WTC11 (cell line): ENCODE measurements at regions not wholly inside any gene's neighbourhood (a gene's known extent, or its start where the extent isn't known, plus 50 kb on each side); places are given as distances from the start of the nearest gene placed in this dataset.

Experiments used
- ATAC-seq: fragments of 200-7000 bp; cut with Tn5 transposase; 2 replicates; pipeline ENCODE4 v1.10.0; 2021; ENCODE audit warnings: mild to moderate bottlenecking, moderate library complexity
- CTCF ChIA-PET: fragments of 300-600 bp; sonication (Branson Sonifier 250); formaldehyde crosslinking; loops from one replicate; lab custom pipeline; 2021; ENCODE audit warnings: antibody characterized with exemption; lab: Charles Lee
- POLR2A ChIA-PET: fragments of 350-600 bp; sonication (Branson Sonifier 250); formaldehyde crosslinking; loops from one replicate; lab custom pipeline; 2021; ENCODE audit warnings: antibody characterized with exemption; lab: Charles Lee
- DNase-seq: peaks from one replicate; pipeline ENCODE4 v3.0.0; 2021; ENCODE audit warnings: low spot score
- H3K27ac Mint-ChIP-seq: 2 replicates; pipeline ENCODE4 v1.8.0; 2021; ENCODE audit warnings: mixed read lengths
- H3K27me3 Mint-ChIP-seq: 2 replicates; pipeline ENCODE4 v1.8.0; 2021; ENCODE audit warnings: low read depth, mild to moderate bottlenecking, moderate library complexity, mixed read lengths
- H3K36me3 Mint-ChIP-seq: 2 replicates; pipeline ENCODE4 v1.8.0; 2021; ENCODE audit warnings: mixed read lengths
- H3K4me1 Mint-ChIP-seq: 2 replicates; pipeline ENCODE4 v1.8.0; 2022; ENCODE audit warnings: mixed read lengths
- H3K4me3 Mint-ChIP-seq: 2 replicates; pipeline ENCODE4 v1.8.0; 2021; ENCODE audit warnings: mild to moderate bottlenecking, moderate library complexity, mixed read lengths
- H3K9me3 Mint-ChIP-seq: 2 replicates; pipeline ENCODE4 v1.8.0; 2021; ENCODE audit warnings: mixed read lengths
- AFF4 ChIP-seq: sonication (generic); formaldehyde crosslinking; IDR thresholded peaks from 2 replicates; pipeline ENCODE4 v1.8.1; 2023; ENCODE audit warnings: mild to moderate bottlenecking, missing genetic modification reagents, borderline replicate concordance
- CBFB ChIP-seq: sonication (generic); formaldehyde crosslinking; IDR thresholded peaks from 2 replicates; pipeline ENCODE4 v1.8.1; 2022; ENCODE audit warnings: mild to moderate bottlenecking, low read depth, missing genetic modification reagents
- ESRRA ChIP-seq: sonication (generic); formaldehyde crosslinking; IDR thresholded peaks from 2 replicates; pipeline ENCODE4 v1.8.1; 2022; ENCODE audit warnings: mild to moderate bottlenecking, missing genetic modification reagents, borderline replicate concordance
- ETV6 ChIP-seq: sonication (generic); formaldehyde crosslinking; IDR thresholded peaks from 2 replicates; pipeline ENCODE4 v1.8.1; 2022; ENCODE audit warnings: mild to moderate bottlenecking, missing genetic modification reagents
- FOXJ3 ChIP-seq: sonication (generic); formaldehyde crosslinking; IDR thresholded peaks from 2 replicates; pipeline ENCODE4 v1.9.0; 2021; ENCODE audit warnings: missing genetic modification reagents, mild to moderate bottlenecking, borderline replicate concordance
- GABPB1 ChIP-seq: sonication (generic); formaldehyde crosslinking; IDR thresholded peaks from 2 replicates; pipeline ENCODE4 v1.8.1; 2023; ENCODE audit warnings: mild to moderate bottlenecking, missing genetic modification reagents
- GTF2I ChIP-seq: fragments of 250-450 bp; sonication (Bioruptor Pico); conservative IDR thresholded peaks from 2 replicates; pipeline ENCODE4 v1.4.0; 2021; ENCODE audit warnings: mild to moderate bottlenecking
- KAT7 ChIP-seq: sonication (generic); formaldehyde crosslinking; IDR thresholded peaks from 2 replicates; pipeline ENCODE4 v1.8.1; 2023; ENCODE audit warnings: missing genetic modification reagents, mild to moderate bottlenecking, borderline replicate concordance
- MAX ChIP-seq: sonication (generic); formaldehyde crosslinking; IDR thresholded peaks from 2 replicates; pipeline ENCODE4 v1.8.0; 2022; ENCODE audit warnings: mild to moderate bottlenecking, missing genetic modification reagents
- NR2C2 ChIP-seq: sonication (generic); formaldehyde crosslinking; IDR thresholded peaks from 2 replicates; pipeline ENCODE4 v1.8.0; 2022; ENCODE audit warnings: mild to moderate bottlenecking, missing genetic modification reagents
- STAT6 ChIP-seq: sonication (generic); formaldehyde crosslinking; conservative IDR thresholded peaks from 2 replicates; pipeline ENCODE4 v1.8.1; 2023; ENCODE audit warnings: mild to moderate bottlenecking, low read depth, missing genetic modification reagents, moderate library complexity
- ZNF423 ChIP-seq: fragments of 250-450 bp; sonication (Bioruptor Pico); IDR thresholded peaks from 2 replicates; pipeline ENCODE4 v2.1.2; 2022; ENCODE audit warnings: mild to moderate bottlenecking, moderate library complexity
- ZNF425 ChIP-seq: fragments of 250-450 bp; sonication (Bioruptor Pico); conservative IDR thresholded peaks from 2 replicates; pipeline ENCODE4 v1.9.0; 2021; ENCODE audit warnings: mild to moderate bottlenecking
- TF ChIP-seq, protein P1 (sequence below): sonication (generic); formaldehyde crosslinking; IDR thresholded peaks from 2 replicates; pipeline ENCODE4 v1.8.0; 2022; ENCODE audit warnings: missing genetic modification reagents
- TF ChIP-seq, protein P2 (sequence below): sonication (generic); formaldehyde crosslinking; IDR thresholded peaks from 2 replicates; pipeline ENCODE4 v1.8.1; 2022; ENCODE audit warnings: mild to moderate bottlenecking, missing genetic modification reagents, moderate library complexity, borderline replicate concordance
- TF ChIP-seq, protein P3 (sequence below): sonication (generic); formaldehyde crosslinking; IDR thresholded peaks from 2 replicates; pipeline ENCODE4 v1.8.1; 2022; ENCODE audit warnings: missing genetic modification reagents, borderline replicate concordance

DNA sequence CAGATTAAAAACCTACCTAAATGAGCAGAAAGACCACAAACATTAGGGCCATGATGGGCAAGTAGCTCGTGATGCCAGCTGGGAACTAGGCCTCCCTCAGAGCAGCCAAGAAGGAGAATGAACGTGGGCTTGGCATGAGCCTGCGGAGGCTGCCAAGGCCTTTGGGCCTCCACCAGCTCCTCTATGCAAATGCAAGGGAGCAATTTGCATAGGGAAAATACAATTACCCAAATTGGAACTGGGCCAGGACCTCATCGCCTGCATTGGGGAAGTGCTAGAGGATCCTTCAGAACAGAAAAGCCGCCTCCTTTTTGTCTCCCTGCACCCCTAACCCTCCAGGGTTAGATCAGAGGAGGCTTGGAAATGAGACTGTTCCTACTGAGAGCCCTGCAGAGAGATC, 326.4 kb downstream of the SMAD2 start:
- no peak overlapping the region for H3K27ac Mint-ChIP-seq
- DNase-seq (no peak), ATAC-seq (no peak)
- CTCF ChIA-PET, result interaction anchor here (1.3 to 1.9 kb wide), 3 partner anchors 58 to 151 kb away, joined by 3 to 6 read pairs (median 4); no protein-coding TSS in a partner anchor
- no peaks in the 10 kb centered on the region for H3K36me3 Mint-ChIP-seq
- peaks cover 15% of the 10 kb centered on the region for H3K9me3 Mint-ChIP-seq
- no peak overlapping the region for H3K4me3 Mint-ChIP-seq
- POLR2A ChIA-PET, result no interaction called here
- H3K27me3 Mint-ChIP-seq, result no peaks in the 10 kb centered on the region; the same call in 1 of the 2 replicates
- TF ChIP-seq NR2C2 (CRISPR knock-in tag) (no peak), GABPB1 (CRISPR knock-in tag) (no peak), AFF4 (CRISPR knock-in tag) (no peak), ZNF423 (CRISPR knock-in tag) (no peak), ESRRA (CRISPR knock-in tag) (no peak)
- H3K4me1 Mint-ChIP-seq, result peaks cover 25% of the 10 kb centered on the region

DNA sequence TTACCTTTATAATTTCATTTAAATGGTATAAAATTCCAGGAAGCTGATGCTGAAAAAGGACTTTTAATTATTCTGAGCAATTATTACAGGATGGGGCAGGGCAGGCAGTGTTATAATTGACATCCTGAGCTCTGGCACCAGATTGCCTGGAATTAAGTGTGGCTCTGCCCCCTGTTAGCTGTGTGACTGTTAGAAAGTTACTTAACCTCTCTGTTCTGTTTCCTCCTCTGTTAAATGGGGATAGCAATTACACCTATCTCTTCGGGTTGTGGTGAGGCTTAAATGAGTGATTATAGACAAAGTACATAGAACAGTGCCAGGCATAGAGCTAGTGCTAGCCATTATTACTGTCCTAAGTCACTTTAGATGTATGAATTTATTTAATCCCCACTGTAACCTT, 327.3 kb downstream of the SMAD2 start:
- Mint-ChIP-seq H3K27ac (no peak overlapping the region), H3K4me3 (no peak overlapping the region), H3K27me3 (no peaks in the 10 kb centered on the region; the same call in 1 of the 2 replicates), H3K36me3 (no peaks in the 10 kb centered on the region), H3K4me1 (peaks cover 25% of the 10 kb centered on the region), H3K9me3 (peaks cover 9% of the 10 kb centered on the region)
- ATAC-seq, result no peak
- DNase-seq, result no peak
- POLR2A ChIA-PET, result no interaction called here
- CTCF ChIA-PET, result interaction anchor here (1.3 to 1.4 kb wide), 2 partner anchors 58 to 151 kb away, joined by 3 to 4 read pairs; no protein-coding TSS in a partner anchor
- TF ChIP-seq NR2C2 (CRISPR knock-in tag) (no peak), ETV6 (CRISPR knock-in tag) (no peak), STAT6 (CRISPR knock-in tag) (no peak), CBFB (CRISPR knock-in tag) (no peak), FOXJ3 (CRISPR knock-in tag) (no peak), GTF2I (CRISPR knock-in tag) (no peak), KAT7 (CRISPR knock-in tag) (no peak), MAX (CRISPR knock-in tag) (no peak), ZNF425 (CRISPR knock-in tag) (no peak)
- TF ChIP-seq, protein P1, sequence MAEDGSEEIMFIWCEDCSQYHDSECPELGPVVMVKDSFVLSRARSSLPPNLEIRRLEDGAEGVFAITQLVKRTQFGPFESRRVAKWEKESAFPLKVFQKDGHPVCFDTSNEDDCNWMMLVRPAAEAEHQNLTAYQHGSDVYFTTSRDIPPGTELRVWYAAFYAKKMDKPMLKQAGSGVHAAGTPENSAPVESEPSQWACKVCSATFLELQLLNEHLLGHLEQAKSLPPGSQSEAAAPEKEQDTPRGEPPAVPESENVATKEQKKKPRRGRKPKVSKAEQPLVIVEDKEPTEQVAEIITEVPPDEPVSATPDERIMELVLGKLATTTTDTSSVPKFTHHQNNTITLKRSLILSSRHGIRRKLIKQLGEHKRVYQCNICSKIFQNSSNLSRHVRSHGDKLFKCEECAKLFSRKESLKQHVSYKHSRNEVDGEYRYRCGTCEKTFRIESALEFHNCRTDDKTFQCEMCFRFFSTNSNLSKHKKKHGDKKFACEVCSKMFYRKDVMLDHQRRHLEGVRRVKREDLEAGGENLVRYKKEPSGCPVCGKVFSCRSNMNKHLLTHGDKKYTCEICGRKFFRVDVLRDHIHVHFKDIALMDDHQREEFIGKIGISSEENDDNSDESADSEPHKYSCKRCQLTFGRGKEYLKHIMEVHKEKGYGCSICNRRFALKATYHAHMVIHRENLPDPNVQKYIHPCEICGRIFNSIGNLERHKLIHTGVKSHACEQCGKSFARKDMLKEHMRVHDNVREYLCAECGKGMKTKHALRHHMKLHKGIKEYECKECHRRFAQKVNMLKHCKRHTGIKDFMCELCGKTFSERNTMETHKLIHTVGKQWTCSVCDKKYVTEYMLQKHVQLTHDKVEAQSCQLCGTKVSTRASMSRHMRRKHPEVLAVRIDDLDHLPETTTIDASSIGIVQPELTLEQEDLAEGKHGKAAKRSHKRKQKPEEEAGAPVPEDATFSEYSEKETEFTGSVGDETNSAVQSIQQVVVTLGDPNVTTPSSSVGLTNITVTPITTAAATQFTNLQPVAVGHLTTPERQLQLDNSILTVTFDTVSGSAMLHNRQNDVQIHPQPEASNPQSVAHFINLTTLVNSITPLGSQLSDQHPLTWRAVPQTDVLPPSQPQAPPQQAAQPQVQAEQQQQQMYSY (CRISPR knock-in tag), result no peak
- TF ChIP-seq, protein P2, sequence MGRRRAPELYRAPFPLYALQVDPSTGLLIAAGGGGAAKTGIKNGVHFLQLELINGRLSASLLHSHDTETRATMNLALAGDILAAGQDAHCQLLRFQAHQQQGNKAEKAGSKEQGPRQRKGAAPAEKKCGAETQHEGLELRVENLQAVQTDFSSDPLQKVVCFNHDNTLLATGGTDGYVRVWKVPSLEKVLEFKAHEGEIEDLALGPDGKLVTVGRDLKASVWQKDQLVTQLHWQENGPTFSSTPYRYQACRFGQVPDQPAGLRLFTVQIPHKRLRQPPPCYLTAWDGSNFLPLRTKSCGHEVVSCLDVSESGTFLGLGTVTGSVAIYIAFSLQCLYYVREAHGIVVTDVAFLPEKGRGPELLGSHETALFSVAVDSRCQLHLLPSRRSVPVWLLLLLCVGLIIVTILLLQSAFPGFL (CRISPR knock-in tag), result no peak
- TF ChIP-seq, protein P3, sequence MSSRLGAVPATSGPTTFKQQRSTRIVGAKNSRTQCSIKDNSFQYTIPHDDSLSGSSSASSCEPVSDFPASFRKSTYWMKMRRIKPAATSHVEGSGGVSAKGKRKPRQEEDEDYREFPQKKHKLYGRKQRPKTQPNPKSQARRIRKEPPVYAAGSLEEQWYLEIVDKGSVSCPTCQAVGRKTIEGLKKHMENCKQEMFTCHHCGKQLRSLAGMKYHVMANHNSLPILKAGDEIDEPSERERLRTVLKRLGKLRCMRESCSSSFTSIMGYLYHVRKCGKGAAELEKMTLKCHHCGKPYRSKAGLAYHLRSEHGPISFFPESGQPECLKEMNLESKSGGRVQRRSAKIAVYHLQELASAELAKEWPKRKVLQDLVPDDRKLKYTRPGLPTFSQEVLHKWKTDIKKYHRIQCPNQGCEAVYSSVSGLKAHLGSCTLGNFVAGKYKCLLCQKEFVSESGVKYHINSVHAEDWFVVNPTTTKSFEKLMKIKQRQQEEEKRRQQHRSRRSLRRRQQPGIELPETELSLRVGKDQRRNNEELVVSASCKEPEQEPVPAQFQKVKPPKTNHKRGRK, result no peak
